ENCODE measurements at regions not wholly inside any gene's neighbourhood (a gene's known extent, or its start where the extent isn't known, plus 50 kb on each side); places are given as distances from the start of the nearest gene placed in this dataset.
"Not testable (repeated sequence)": the region's sequence is repeated elsewhere in the genome, so short reads cannot be mapped to it uniquely, and the experiment has no call there.

- no peak for DNase-seq
These were observed 380.4 kb downstream of the OLFM4 start for GRCh38 chr13:53408847-53409568.

GRCh38 chr13:53411463-53411862 is 382.9 kb downstream of the OLFM4 start:
- no peak for DNase-seq

DNA sequence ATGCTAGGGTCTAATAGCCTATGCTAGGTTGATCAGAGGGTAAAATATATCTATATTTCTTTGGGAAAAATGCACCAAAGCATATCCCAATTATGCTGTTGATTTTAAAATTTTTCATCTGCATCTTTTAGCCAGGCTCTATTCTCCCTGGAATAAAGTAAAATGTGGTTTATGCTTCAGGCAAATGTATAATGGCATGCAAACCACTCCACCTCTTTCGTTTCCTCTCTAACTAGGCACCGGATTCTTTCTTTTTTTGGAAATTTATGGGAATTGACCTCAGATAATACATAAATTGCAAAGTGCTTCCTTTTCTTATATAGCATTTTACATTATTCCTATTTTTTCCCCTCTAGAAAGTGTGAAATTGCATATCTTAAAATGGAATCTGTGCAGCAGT is 386.5 kb downstream of the OLFM4 start:
- no peak for DNase-seq

DNA sequence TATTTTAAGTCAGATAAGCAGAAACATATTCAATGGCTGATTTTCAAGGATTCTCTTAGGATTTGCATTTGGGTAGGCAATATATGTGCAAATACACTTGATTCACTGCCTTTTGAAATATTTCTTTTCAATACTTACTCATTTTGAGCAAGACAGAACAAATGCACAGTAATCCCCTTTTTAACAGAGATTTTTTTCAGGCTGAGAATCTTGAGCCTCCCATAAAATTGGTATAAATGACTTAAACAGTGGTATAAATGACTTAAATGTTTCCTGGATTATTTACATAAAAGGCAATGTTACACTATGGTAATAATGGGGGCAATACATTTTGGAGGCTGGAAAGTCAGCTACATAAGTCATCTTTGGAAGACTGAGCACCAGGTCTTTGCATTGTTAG is 389.0 kb downstream of the OLFM4 start:
- DNase-seq: no peak

DNA sequence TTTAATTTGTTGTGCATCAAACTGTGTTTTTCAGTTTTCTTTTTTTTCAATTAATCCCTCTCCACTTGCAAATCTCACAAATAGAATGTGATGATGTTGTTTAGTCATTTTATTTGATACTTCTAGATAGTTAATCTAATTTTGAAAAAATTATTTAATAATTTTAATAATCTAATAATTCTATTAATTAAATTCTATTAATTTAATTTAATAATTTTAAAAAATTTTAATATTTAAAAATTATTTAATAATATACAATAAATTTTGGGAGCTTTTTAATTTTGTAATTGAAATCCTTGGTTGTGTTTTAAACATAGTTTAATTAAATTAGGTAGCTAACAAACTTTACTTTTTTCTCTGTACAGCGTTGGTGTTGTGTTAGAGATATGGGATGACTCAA is 393.8 kb downstream of the OLFM4 start:
- no peak for DNase-seq

GRCh38 chr13:53436396-53436795 is 407.8 kb downstream of the OLFM4 start:
- no peak for DNase-seq

DNA sequence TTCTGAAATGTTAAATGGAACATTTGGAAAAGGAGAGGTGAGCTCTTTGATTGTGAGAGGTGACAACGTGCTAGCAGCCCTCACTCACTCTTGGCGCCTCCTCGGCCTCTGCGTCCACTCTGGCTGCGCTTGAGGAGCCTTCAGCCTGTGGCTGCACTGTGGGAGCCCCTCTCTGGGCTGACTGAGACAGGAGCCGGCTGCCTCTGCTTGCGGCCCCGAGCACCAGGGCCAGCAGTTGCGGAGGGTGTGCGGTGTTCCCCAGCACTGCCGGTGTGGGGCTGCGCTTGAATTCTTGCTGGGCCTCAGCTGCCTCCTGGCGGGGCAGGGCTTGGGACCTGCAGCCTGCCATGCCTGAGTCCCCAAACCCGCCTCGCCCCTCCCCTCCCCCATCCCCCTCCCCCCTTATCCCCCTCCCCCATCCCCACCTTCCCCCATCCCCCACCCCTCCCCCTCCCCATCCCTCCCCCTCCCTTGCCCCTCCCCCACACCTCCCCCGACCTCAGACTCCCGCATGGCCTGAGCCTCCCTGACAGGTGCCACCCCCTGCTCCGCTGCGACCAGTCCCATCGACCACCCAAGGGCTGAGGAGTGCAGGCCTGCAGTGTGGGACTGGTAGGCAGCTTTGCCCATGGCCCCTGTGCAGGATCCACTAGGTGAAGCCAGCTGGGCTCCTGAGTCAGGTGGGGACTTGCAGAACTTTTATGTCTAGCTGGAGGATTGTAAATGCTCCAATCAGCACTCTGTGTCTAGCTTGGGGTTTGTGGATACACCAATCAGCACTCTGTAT is 411.0 kb downstream of the OLFM4 start:
- DNase-seq: no peak

GRCh38 chr13:53442979-53443378 is 414.4 kb downstream of the OLFM4 start:
- no peak for DNase-seq

- DNase-seq: no peak
These were observed 417.1 kb downstream of the OLFM4 start for GRCh38 chr13:53445686-53446085.

- no peak for DNase-seq
These were observed 418.8 kb downstream of the OLFM4 start for GRCh38 chr13:53447456-53447855.

GRCh38 chr13:53447863-53448262 is 419.2 kb downstream of the OLFM4 start:
- no peak for DNase-seq

- DNase-seq: not testable (repeated sequence)
These were observed 423.7 kb downstream of the OLFM4 start for GRCh38 chr13:53452263-53452808.

- DNase-seq: no peak
These were observed 432.2 kb downstream of the OLFM4 start for GRCh38 chr13:53460796-53461195.

DNA sequence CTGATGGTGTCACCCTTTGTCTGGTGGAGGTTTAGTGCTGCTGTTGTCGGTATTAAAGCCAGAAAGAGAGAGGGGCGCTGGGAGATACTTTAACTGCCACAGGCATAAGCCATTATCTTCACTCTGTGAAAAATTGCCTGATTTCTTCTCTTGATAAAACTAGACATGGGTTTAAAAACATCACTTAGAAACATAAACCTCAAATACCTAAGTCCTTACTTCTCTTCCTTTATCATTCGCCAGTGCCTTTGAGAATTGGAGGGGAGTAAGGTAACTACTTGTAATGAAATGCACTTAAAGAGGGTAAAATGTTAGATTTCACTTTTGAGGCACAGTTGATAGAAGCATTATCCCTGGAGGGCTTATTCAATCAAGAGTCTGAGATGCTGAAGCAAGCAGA is 434.5 kb downstream of the OLFM4 start:
- no peak for DNase-seq

DNA sequence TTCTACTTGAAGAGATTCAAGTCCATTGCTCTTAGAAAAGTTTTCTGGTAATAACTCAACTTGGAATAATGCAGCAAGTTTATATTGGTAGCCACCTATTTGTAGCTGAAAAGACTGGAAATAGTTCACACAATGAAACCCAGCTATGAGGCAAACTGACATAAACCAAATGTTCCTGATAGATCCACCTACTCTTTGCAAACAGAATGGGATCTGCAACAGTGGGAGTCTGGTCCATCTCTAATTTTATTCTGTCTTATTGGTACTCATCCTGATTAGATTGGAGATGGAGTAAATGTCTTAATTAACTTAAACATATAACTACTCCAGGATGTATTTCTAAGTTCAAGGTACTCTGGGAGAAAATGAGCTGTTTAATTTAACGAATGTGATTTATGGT is 438.0 kb downstream of the OLFM4 start:
- no peak for DNase-seq

DNA sequence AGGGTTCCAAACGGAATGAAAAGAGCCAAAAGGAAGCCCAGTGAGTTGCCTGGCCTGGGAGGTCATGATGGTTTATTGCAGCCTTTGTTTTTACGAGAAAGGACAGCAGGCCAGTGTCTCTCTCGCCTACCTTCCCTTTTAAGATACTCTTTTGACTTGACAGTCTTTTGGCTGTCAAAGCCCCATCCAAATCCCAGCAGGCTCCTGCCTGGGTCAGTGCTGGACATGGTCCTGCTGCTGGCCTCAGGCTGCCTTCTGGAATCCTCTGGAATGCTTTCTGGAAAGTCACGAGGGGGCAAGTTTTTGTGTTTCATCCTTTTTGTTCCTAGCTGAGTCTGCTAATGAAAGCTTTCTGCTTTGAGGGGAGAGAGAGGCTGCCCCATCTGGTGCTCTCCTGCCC is 444.8 kb downstream of the OLFM4 start:
- no peak for DNase-seq

GRCh38 chr13:53474878-53475277 is 446.3 kb downstream of the OLFM4 start:
- DNase-seq: no peak

DNA sequence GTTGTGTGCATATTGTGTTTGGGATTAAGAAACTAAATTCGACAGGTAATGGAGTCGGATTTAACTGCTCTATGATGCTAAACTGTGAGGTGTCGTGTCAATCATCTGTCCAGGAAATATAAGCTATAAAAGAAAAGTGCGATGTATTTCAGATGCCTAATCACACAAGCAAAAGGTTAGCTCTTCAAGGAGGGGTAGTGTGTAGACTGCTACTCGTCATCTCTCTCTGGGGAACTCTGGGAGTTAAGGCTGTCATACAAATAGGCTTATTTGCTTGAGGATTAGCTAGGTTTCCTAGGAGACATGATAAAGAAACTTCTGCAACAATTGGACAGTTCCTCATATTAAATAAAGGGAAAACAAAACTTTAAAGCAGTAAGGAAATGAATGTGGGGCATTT is 462.1 kb downstream of the OLFM4 start:
- DNase-seq: no peak

GRCh38 chr13:53494406-53494805 is 465.8 kb downstream of the OLFM4 start:
- no peak for DNase-seq

- no peak for DNase-seq
These were observed 471.0 kb downstream of the OLFM4 start for GRCh38 chr13:53499576-53500133.

DNA sequence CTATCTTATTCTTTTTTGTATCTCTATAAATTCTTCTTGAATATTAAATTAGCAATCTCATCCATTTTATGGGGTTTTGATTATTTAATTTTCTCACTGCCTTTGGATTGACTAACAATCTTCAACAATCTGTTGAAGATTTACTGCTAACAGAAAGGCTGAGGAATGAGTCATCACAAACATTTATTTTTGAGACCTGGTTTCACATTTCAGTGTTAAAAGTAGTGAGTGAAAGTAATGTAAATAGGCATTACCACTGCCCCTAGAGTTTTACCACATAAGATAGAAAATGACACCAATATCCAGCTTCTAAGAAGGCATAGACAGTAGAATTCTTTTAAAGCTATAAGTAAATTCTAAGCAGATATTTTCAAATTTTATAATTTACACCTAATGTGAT is 472.8 kb downstream of the OLFM4 start:
- no peak for DNase-seq

DNA sequence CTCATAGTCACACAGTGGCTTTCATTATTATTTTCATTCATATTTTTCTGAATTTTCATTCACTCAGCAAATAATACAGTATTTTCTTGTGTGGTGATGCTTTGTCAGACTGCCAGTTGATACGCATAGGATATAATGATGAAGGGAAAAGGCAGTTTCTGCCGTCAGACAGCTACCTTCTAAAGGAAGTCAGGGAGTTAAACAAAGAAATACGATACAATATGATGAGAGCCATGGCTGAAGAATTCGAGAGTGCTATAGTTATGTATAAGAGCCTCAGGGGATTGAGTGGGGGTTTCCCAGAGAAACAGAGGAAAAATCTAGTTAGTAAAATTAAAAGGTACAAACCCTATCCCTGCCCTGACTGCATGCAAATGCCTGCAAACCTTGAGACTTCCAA is 479.1 kb downstream of the OLFM4 start:
- no peak for DNase-seq

DNA sequence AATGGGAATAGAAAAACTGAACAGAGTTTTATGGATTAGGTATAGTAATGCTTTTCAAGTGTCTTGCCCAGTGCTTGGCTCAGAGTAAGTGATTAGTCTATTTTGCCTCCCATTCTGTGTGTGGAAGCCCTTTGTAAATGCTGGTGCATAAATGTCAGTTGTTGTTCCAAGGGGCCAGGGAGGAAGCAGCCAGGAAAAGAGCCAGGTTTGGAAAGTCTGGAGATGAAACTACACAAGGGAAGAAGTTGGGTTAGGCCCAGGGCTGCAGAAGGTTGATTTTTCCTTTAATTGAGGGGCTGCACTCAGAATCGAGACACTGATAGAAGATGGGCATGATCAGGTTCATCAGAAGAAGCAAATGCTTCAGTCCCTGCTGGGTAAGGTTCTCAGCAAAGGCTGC is 484.0 kb downstream of the OLFM4 start:
- no peak for DNase-seq

DNA sequence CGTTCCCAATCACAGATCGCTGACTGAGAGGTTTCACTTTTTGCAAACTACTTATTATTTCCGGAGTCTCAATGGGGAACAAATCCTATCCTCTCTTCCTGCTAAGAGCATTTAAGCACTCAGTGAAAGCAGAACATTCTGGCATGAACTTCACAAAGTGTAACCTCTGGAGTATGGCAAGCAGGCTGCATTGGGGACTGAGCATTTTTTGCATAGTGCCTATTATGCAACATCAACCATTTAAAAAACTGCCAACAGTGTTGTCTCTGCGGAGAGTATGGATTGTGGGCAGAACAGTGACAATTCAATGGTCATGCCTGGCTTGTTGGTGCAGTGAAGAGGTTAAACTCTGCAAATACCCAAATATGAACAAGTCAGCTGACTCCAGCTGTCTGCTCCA is 484.6 kb downstream of the OLFM4 start:
- no peak for DNase-seq
